HEK293T (cell line): ENCODE measurements at regions not wholly inside any gene's neighbourhood (a gene's known extent, or its start where the extent isn't known, plus 50 kb on each side); places are given as distances from the start of the nearest gene placed in this dataset.
"Not testable (repeated sequence)": the region's sequence is repeated elsewhere in the genome, so short reads cannot be mapped to it uniquely, and the experiment has no call there.

Experiments
- CTCF ChIA-PET: fragments of 350-600 bp; formaldehyde crosslinking; extraction: SDS; loops from one replicate; lab custom pipeline; 2021; ENCODE audit warnings: antibody characterized with exemption, inconsistent platforms; lab: Yijun Ruan, JAX
- POLR2A ChIA-PET: fragments of 350-600 bp; formaldehyde crosslinking; extraction: SDS; loops from one replicate; lab custom pipeline; 2020; ENCODE audit warnings: antibody characterized with exemption, inconsistent platforms; lab: Yijun Ruan, JAX
- DNase-seq: peaks from one replicate; pipeline ENCODE4 v3.0.0; 2012; ENCODE audit warnings: mixed read lengths; ENCODE audit errors: extremely low spot score
- ARNT ChIP-seq: fragments of 450-650 bp; IDR thresholded peaks from 2 replicates; pipeline ENCODE4 v1.6.1; 2017; ENCODE audit warnings: mild to moderate bottlenecking
- BHLHE40 ChIP-seq: fragments of 450-650 bp; IDR thresholded peaks from 2 replicates; pipeline ENCODE4 v1.6.1; 2016; ENCODE audit warnings: mild to moderate bottlenecking, moderate library complexity, borderline replicate concordance
- CTBP1 ChIP-seq: fragments of 450-650 bp; IDR thresholded peaks from 2 replicates; pipeline ENCODE4 v1.6.1; 2016; ENCODE audit warnings: borderline replicate concordance
- ELF4 ChIP-seq: fragments of 450-650 bp; IDR thresholded peaks from 2 replicates; pipeline ENCODE4 v1.6.1; 2017; ENCODE audit warnings: antibody characterized with exemption
- FOXA1 ChIP-seq: fragments of 450-650 bp; IDR thresholded peaks from 2 replicates; pipeline ENCODE4 v1.6.1; 2016; ENCODE audit warnings: mild to moderate bottlenecking
- FOXK2 ChIP-seq: fragments of 450-650 bp; IDR thresholded peaks from 2 replicates; pipeline ENCODE4 v1.6.1; 2016; ENCODE audit warnings: mild to moderate bottlenecking
- FOXM1 ChIP-seq: fragments of 450-650 bp; IDR thresholded peaks from 2 replicates; pipeline ENCODE4 v1.6.1; 2017; ENCODE audit warnings: mild to moderate bottlenecking, borderline replicate concordance
- HDGF ChIP-seq: fragments of 450-650 bp; IDR thresholded peaks from 2 replicates; pipeline ENCODE4 v1.6.1; 2017; ENCODE audit warnings: antibody characterized with exemption, borderline replicate concordance
- L3MBTL2 ChIP-seq: fragments of 450-650 bp; conservative IDR thresholded peaks from 2 replicates; pipeline ENCODE4 v1.6.1; 2016; ENCODE audit warnings: mild to moderate bottlenecking
- LEF1 ChIP-seq: fragments of 450-650 bp; IDR thresholded peaks from 2 replicates; pipeline ENCODE4 v1.6.1; 2017; ENCODE audit warnings: mild to moderate bottlenecking, borderline replicate concordance
- NFRKB ChIP-seq: fragments of 450-650 bp; IDR thresholded peaks from 2 replicates; pipeline ENCODE4 v1.6.1; 2016; ENCODE audit warnings: mild to moderate bottlenecking, moderate library complexity
- PKNOX1 ChIP-seq: fragments of 450-650 bp; IDR thresholded peaks from 2 replicates; pipeline ENCODE4 v1.6.1; 2016
- SP1 ChIP-seq: fragments of 450-650 bp; IDR thresholded peaks from 2 replicates; pipeline ENCODE4 v1.6.1; 2017
- SUZ12 ChIP-seq: fragments of 450-650 bp; IDR thresholded peaks from 2 replicates; pipeline ENCODE4 v1.6.1; 2016; ENCODE audit warnings: mild to moderate bottlenecking
- TARDBP ChIP-seq: fragments of 450-650 bp; IDR thresholded peaks from 2 replicates; pipeline ENCODE4 v1.6.1; 2016
- ZNF384 ChIP-seq: fragments of 450-650 bp; IDR thresholded peaks from 2 replicates; pipeline ENCODE4 v1.6.1; 2016

GRCh38 chr20:29408034-29408695 lies 1849.3 kb upstream of the DEFB115 start:
- DNase-seq, result no peak
- ChIA-PET POLR2A (no interaction called here), CTCF (no interaction called here)
- TF ChIP-seq FOXA1, result no peak
- no peak for TF ChIP-seq SUZ12
- TF ChIP-seq TARDBP, result no peak
- no peak for TF ChIP-seq HDGF
- TF ChIP-seq PKNOX1, result no peak
- TF ChIP-seq ARNT, result no peak
- TF ChIP-seq LEF1, result no peak
- TF ChIP-seq FOXK2, result no peak
- TF ChIP-seq CTBP1, result no peak

- CTCF ChIA-PET, POLR2A ChIA-PET, DNase-seq: not testable (repeated sequence)
These were observed 1848.8 kb upstream of the DEFB115 start for GRCh38 chr20:29408707-29409106.

GRCh38 chr20:29409160-29409689 lies 1848.2 kb upstream of the DEFB115 start:
- POLR2A ChIA-PET, CTCF ChIA-PET: not testable (repeated sequence)

GRCh38 chr20:29409833-29410805 lies 1847.3 kb upstream of the DEFB115 start:
- no peak for TF ChIP-seq BHLHE40
- no peak for TF ChIP-seq PKNOX1
- no peak for TF ChIP-seq CTBP1
- no peak for TF ChIP-seq ZNF384
- no peak for TF ChIP-seq LEF1
- TF ChIP-seq SUZ12, result no peak
- no peak for TF ChIP-seq HDGF
- TF ChIP-seq ARNT, result no peak
- TF ChIP-seq TARDBP, result no peak
- TF ChIP-seq FOXA1, result no peak
- TF ChIP-seq SP1, result no peak
- TF ChIP-seq L3MBTL2, result no peak
- no peak for TF ChIP-seq NFRKB
- TF ChIP-seq ELF4, result no peak
- TF ChIP-seq FOXK2, result no peak
- no peak for TF ChIP-seq FOXM1
- POLR2A ChIA-PET, result no interaction called here
- DNase-seq, result no peak
- CTCF ChIA-PET, result no interaction called here

More at GRCh38 chr20:29409160-29409689, 1848.2 kb upstream of the DEFB115 start:
- DNase-seq, result not testable (repeated sequence)

- DNase-seq, result no peak
- TF ChIP-seq TARDBP (no peak), BHLHE40 (no peak), FOXM1 (no peak), ZNF384 (no peak), L3MBTL2 (no peak), PKNOX1 (no peak), SUZ12 (no peak), ELF4 (no peak), HDGF (no peak), CTBP1 (no peak)
- CTCF ChIA-PET, result no interaction called here
- POLR2A ChIA-PET, result no interaction called here
These were observed 1846.5 kb upstream of the DEFB115 start for GRCh38 chr20:29410806-29411457.

GRCh38 chr20:29411458-29411820 lies 1846.0 kb upstream of the DEFB115 start:
- CTCF ChIA-PET, POLR2A ChIA-PET, DNase-seq: not testable (repeated sequence)

GRCh38 chr20:29419378-29419777 lies 1838.1 kb upstream of the DEFB115 start:
- no peak for DNase-seq
- CTCF ChIA-PET, result no interaction called here
- POLR2A ChIA-PET, result no interaction called here
- TF ChIP-seq PKNOX1 (no peak), FOXA1 (no peak), ARNT (no peak), TARDBP (no peak), ELF4 (no peak), FOXM1 (no peak), SP1 (no peak)
